Right cardiac atrium (tissue), 5 donors: ENCODE measurements at regions not wholly inside any gene's neighbourhood (a gene's known extent, or its start where the extent isn't known, plus 50 kb on each side); places are given as distances from the start of the nearest gene placed in this dataset.

Experiments used
- ATAC-seq, 2 donors: fragments of 200-7000 bp; cut with Tn5 transposase; one replicate each; pipeline versions ENCODE4 v1.8.0 to v1.9.1; 2020; ENCODE audit warnings: moderate library complexity in 2 of 2, mild to moderate bottlenecking in 1 of 2
- DNase-seq, 3 donors: peaks; one replicate each; pipeline ENCODE4 v3.0.0-alpha.2; 2020
- H3K27ac ChIP-seq: one replicate; pipeline ENCODE4 v1.5.1; 2013; ENCODE audit warnings: mild to moderate bottlenecking, low read length, control low read depth, moderate library complexity
- H3K27me3 ChIP-seq: one replicate; pipeline ENCODE4 v1.6.1; 2013; ENCODE audit not compliant: control insufficient read depth, insufficient read depth
- H3K4me1 ChIP-seq: one replicate; pipeline ENCODE4 v1.6.1; 2013; ENCODE audit warnings: low read length; ENCODE audit not compliant: control insufficient read depth, insufficient read depth
- H3K4me3 ChIP-seq: one replicate; pipeline ENCODE4 v1.5.1; 2013; ENCODE audit warnings: low read length, control low read depth
- H3K9me3 ChIP-seq: one replicate; pipeline ENCODE4 v1.6.1; 2013; ENCODE audit warnings: low read length; ENCODE audit not compliant: control insufficient read depth
- WGBS: extraction: QIAGEN DNeasy Blood & Tissue Kit; methylation state at CpG from one replicate; pipeline ENCODE4 v1.1.7; 2013; 5-methylcytosine and 5-hydroxymethylcytosine counted together
- intact Hi-C, 4 donors: fragments of 100-400 bp; cut with DNase I; formaldehyde crosslinking; loops; one replicate each; pipeline versions ENCODE4 v1.11.0 to v1.14.0; 2022 to 2023
- donor health status: healthy with polysubstance abuse.
- donor health status: DM: no; HTN: yes; CAD: no.
- donor health status: DM: no; HTN: no; CAD: no.
- donor health status: DM: no; HTN: yes; CAD: no; lungs with severe emphysema.
- donor health status: DM: yes; HTN: yes; CAD: no.

DNA sequence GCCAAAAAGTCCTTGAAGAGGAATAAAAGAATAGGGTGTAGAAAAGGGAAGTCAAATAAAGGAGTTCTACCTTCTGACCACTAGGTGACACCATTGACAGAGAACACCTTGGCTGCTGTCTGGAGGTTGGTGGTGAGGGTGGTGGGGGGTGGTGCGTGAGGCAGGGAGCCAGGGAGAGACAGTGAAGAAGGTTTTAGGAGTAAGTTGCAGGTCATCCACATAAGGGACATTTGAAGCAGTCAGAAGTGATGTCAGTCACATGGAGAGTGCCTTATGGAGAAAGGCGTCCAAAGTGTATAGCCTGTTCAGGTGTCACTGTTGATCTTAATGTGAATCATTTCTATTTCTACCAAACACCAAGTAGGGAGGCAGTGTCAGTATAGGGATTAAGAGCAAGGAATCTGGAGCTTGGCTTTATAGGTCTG, 279.3 kb upstream of the DDHD1 start:
- H3K27me3 ChIP-seq: no peaks in the 10 kb centered on the region
- intact Hi-C loops: no loop called here
- DNase-seq: peak in 2 of 3 donors; percentile 29 to 44
- peak; percentile 31 to 45 for ATAC-seq
- WGBS: 54% methylated on average over 2 of the region's 2 CpGs
- H3K9me3 ChIP-seq: no peaks in the 10 kb centered on the region
- H3K4me3 ChIP-seq: no peak overlapping the region
- H3K4me1 ChIP-seq: no peaks in the 10 kb centered on the region
- no peak overlapping the region for H3K27ac ChIP-seq

DNA sequence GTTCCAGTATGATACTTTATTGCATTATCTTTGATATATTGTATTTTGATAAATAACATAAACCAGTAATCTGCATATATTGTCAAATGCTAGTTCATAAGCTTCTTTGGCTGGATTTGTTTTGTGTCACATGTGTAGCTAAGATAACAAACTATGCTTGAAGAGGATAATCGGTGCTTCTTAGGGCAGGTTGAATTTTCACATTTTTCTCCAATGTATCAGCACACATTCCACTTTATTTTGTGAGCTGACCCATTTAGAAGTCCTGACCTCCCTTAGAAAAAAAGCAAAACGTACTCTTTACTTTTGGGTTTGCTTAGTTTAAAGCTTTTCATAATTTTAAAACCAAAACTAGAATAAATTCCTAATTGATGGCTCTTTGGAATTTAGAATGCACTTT, 277.7 kb upstream of the DDHD1 start:
- Histone ChIP-seq H3K27me3 (no peaks in the 10 kb centered on the region), H3K9me3 (no peaks in the 10 kb centered on the region), H3K27ac (no peak overlapping the region), H3K4me1 (no peaks in the 10 kb centered on the region), H3K4me3 (no peak overlapping the region)
- intact Hi-C loops: no loop called here
- no peak for DNase-seq
- ATAC-seq: no peak
- WGBS: 53% methylated on average over 2 of the region's 2 CpGs

DNA sequence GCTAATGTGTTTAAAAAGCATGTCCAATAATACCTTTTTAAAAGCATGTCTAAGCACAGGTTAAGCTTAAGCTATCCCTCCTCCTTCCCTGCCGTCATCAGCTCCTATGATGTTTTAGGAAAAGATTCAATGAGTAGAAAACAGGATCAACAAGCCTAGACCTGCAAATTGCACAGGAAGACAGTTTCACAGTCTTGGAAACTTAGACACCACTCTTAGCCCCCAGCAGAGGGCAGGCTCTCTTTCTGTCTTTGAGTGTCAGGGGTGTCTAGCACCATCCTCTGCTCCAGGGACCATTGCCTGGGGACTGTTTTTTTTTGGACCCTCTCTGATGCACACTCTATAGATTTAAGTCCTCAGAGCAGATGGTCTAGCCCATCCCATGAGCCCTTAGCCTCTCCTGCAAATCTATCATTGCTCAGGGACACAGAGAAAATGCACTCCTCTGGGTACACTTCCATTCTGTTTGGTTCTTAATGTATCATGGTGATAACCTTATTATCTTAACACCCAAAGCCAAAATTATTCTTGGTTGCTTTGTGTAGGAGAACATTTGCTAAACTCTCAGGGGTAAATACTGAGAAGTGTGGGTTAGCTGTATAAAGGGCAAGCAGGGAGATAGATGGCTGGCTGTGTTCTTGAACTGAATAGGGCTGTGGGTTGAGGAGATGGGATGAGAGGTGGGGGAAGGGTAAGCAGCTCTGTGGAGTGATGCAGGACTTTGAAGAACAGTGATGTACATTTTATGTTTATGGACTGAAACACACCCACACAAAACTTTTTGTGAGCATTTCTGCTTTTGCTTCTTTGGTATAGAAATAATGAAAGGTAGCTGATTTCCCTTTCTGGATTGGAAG, 259.9 kb upstream of the DDHD1 start:
- H3K27me3 ChIP-seq: no peaks in the 10 kb centered on the region
- no peaks in the 10 kb centered on the region for H3K9me3 ChIP-seq
- no peak overlapping the region for H3K4me3 ChIP-seq
- H3K4me1 ChIP-seq: peaks cover 3% of the 10 kb centered on the region
- DNase-seq (no peak), ATAC-seq (peak; percentile 22 to 24)
- no peak overlapping the region for H3K27ac ChIP-seq
- intact Hi-C loops: no loop called here
- 77% methylated on average over 1 of the region's 1 CpG for WGBS

DNA sequence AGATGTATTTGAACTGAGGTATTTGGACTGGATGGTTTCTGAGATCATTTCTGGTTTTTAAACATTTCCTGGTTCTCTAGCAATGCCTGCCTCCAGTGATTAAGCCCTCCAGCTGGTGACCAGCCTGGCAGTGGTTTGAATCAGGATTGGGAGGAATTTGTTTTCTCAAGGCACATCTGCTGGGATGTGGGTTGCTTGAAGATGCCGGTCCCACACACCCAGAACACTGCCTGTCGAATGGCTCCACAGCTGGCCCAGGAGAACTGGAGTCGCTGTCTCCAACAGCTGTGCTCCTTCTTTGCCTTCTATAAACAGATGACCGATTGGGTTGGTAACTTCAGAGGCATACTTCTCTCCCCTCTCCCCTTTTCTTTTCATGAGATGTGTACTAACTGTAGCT, 258.0 kb upstream of the DDHD1 start:
- no peak for ATAC-seq
- H3K27me3 ChIP-seq: no peaks in the 10 kb centered on the region
- H3K4me1 ChIP-seq: peaks cover 3% of the 10 kb centered on the region
- no peak for DNase-seq
- H3K9me3 ChIP-seq: no peaks in the 10 kb centered on the region
- intact Hi-C loops: no loop called here
- H3K4me3 ChIP-seq: no peak overlapping the region
- WGBS: 64% methylated on average over 4 of the region's 4 CpGs
- H3K27ac ChIP-seq: no peak overlapping the region

DNA sequence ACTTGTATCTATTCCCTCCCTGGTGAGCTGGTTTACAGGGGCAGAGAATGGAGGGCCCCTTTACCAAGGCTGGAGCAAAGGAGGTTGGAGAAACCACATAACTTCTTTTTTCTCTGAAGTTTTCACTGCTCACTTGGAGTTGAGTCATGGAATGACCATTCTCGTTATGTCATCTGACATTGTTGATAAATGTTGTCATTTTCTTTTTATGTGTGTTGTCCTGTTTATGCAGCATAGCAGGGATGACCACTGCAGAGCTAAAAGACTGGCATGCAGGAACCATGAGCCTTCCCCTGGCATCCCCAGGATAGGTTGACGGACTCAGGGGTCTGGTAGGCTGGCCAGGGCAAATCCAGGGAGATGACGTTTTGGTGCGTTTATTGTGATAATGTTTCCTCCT, 256.8 kb upstream of the DDHD1 start:
- no peaks in the 10 kb centered on the region for H3K9me3 ChIP-seq
- H3K4me3 ChIP-seq: no peak overlapping the region
- 69% methylated on average over 4 of the region's 4 CpGs for WGBS
- DNase-seq (no peak), ATAC-seq (no peak)
- intact Hi-C loops: no loop called here
- no peaks in the 10 kb centered on the region for H3K27me3 ChIP-seq
- H3K4me1 ChIP-seq: peaks cover 3% of the 10 kb centered on the region
- peak overlapping the region; percentile 5 for H3K27ac ChIP-seq

DNA sequence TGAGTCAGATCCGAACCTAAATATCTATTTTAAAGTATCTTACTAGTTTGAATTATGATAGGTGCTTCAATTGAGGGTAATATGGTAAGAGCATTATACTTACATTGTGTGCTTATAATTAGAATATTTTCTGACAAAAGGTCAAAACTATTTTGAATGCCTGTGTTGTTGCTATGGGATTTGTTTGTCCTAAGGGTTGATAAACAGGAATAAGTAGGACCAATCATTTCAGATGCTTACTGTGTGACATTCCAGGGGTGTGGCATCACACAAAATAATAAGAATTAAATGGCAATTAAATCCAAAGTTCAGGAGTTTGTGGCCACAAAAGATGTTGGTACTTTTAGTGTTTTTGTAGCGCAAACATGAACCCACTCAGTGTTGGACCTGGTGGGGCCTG, 256.2 kb upstream of the DDHD1 start:
- Histone ChIP-seq H3K9me3 (no peaks in the 10 kb centered on the region), H3K4me3 (no peak overlapping the region), H3K27ac (no peak overlapping the region), H3K4me1 (peaks cover 3% of the 10 kb centered on the region), H3K27me3 (no peaks in the 10 kb centered on the region)
- DNase-seq (no peak), ATAC-seq (peak; percentile 78 to 86)
- intact Hi-C loops: no loop called here
- 86% methylated on average over 2 of the region's 2 CpGs for WGBS

DNA sequence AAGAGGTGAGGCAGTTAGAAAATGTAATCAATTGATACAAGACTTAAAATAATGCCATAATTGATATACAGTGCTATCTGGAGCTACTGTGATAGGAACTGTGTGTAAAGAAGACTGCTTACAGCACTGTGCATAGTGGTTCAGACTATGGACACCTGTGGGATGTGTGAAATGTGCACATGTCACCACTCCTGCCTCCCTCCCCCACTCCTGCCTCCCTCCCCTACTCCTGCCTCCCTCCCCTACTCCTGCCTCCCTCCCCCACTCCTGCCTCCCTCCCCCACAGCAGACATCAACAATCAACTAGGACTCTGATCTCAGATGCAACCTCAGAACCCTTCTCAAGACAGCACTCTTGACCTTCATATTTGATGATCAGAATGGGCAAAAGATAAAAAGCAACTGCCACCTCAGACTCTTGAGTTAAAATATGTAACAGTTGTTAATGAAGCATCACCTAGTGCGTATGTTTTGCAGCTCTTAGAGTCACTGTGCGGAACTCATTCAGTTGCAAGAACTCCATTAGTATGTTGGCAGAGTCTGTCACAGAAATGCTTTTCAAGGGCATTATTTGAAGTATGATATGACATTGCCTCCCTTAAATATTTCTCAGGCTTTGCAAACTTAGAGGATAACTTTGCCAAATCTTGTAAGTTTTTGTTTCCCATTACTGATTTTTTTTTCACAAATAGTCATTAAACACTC, 255.2 kb upstream of the DDHD1 start:
- WGBS: 78% methylated on average over 2 of the region's 2 CpGs
- H3K27me3 ChIP-seq: no peaks in the 10 kb centered on the region

DNA sequence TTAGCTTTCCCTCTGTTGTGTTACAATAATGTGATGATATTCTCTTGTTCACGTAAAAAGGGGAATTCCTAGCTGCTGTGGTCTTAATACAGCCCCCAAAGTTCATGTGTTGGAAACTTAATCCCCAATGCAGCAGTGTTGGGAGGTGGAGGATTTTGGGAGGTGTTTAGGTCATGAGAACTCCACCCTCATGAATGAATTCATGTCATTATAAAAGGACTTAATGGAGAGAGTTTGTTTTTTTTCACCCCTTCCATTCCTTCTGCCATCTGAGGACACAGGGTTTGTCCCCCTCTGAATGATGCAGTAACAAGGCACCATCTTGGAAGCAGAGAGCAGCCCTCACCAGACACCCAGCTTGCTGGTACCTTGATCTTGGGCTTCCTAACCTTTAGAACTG, 253.4 kb upstream of the DDHD1 start:
- 90% methylated on average over 1 of the region's 1 CpG for WGBS
- H3K27ac ChIP-seq: no peak overlapping the region
- no peak for ATAC-seq

More for the DNA sequence above, 255.2 kb upstream of the DDHD1 start:
- intact Hi-C loops: no loop called here
- peaks cover 3% of the 10 kb centered on the region for H3K4me1 ChIP-seq
- H3K27ac ChIP-seq: no peak overlapping the region
- ATAC-seq (peak; percentile 34 to 57), DNase-seq (no peak)
- no peak overlapping the region for H3K4me3 ChIP-seq
- H3K9me3 ChIP-seq: no peaks in the 10 kb centered on the region

DNA sequence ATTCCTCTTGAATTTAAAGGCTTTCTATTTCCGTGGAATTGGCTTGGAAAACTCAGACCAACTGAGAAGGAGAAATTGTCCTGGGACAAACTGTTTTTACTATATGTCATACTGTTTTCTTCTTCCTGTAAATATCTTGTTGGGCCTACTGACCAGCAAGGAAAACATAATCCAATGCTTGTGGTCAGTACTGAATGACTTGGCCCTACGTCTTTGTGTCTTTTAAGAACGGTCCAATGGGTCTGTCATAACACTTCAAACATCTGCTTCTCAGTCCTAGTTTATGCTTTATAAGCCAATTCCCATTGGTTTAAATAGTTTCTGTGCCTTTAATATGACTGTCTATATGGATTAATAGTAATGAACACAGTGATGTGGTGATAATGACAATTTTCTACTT, 248.5 kb upstream of the DDHD1 start:
- no peak overlapping the region for H3K4me3 ChIP-seq
- no peak overlapping the region for H3K27ac ChIP-seq
- intact Hi-C loops: no loop called here
- H3K27me3 ChIP-seq: no peaks in the 10 kb centered on the region
- ATAC-seq (no peak), DNase-seq (no peak)
- H3K9me3 ChIP-seq: no peaks in the 10 kb centered on the region
- WGBS: 91% methylated on average over 3 of the region's 3 CpGs
- H3K4me1 ChIP-seq: no peaks in the 10 kb centered on the region

More for the DNA sequence above, 253.4 kb upstream of the DDHD1 start:
- Histone ChIP-seq H3K27me3 (no peaks in the 10 kb centered on the region), H3K4me3 (no peak overlapping the region), H3K4me1 (peaks cover 2% of the 10 kb centered on the region), H3K9me3 (no peaks in the 10 kb centered on the region)
- intact Hi-C loops: no loop called here
- no peak for DNase-seq

DNA sequence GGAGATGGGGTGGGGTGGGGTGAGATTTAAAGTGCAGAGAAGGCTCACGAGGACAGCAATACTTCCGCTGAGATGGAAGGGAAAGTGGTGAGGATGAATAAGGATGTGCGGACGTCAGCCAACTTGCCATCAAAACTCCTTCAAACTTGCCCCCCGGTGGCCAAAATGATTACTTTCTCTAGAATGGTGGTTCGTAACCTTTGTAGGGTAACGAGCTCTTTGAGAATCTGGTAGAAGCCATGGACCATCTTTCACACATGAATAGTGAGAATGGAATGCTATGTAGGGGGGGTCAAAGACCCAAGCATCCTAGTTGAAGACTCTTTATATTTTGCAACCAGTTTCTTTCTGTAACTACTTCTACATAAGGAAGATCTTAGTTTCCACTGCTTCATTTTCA, 245.9 kb upstream of the DDHD1 start:
- H3K9me3 ChIP-seq: no peaks in the 10 kb centered on the region
- intact Hi-C loops: no loop called here
- DNase-seq (no peak), ATAC-seq (no peak)
- no peak overlapping the region for H3K27ac ChIP-seq
- no peaks in the 10 kb centered on the region for H3K4me1 ChIP-seq
- H3K27me3 ChIP-seq: no peaks in the 10 kb centered on the region
- H3K4me3 ChIP-seq: no peak overlapping the region
- WGBS: 71% methylated on average over 7 of the region's 7 CpGs

DNA sequence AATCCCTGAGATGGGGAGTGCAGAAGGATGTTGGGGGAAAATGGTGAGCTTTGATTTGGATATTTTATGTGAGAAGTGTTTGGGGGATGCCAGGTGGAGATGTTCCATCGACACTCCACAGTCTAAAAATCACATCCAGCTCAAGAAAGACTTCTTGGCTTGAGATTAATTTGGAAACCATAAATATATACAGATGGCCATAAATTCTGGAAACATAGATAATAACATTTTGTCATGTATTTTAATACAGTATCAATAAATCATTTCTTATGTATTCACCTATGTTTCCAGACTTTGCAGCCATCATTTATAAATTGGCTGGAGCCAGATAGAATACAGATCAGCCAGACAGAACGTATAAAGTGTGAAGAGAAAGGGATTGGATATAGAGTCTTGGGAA, 245.5 kb upstream of the DDHD1 start:
- 73% methylated on average over 2 of the region's 2 CpGs for WGBS
- Histone ChIP-seq H3K4me3 (no peak overlapping the region), H3K27me3 (no peaks in the 10 kb centered on the region), H3K27ac (no peak overlapping the region), H3K4me1 (no peaks in the 10 kb centered on the region), H3K9me3 (no peaks in the 10 kb centered on the region)
- ATAC-seq (no peak), DNase-seq (no peak)
- intact Hi-C loops: no loop called here
